Astrocyte (in vitro differentiated cells and primary cell): ENCODE measurements at regions not wholly inside any gene's neighbourhood (a gene's known extent, or its start where the extent isn't known, plus 50 kb on each side); places are given as distances from the start of the nearest gene placed in this dataset.

Experiments
- DNase-seq: peaks from one replicate; pipeline ENCODE4 v3.0.0-alpha.2; 2010; ENCODE audit warnings: low read depth
- FAIRE-seq: peaks from 2 replicates; lab custom pipeline; 2011; peaks lifted over from hg19 to GRCh38; lab: Jason Lieb, UNC
- H2AFZ ChIP-seq: 2 replicates; pipeline ENCODE4 v1.6.0; 2012; ENCODE audit warnings: low read depth, low read length, inconsistent platforms
- H3K27ac ChIP-seq: 2 replicates; pipeline ENCODE4 v1.5.1; 2011; ENCODE audit warnings: low read depth, low read length, inconsistent platforms
- H3K27me3 ChIP-seq: 2 replicates; pipeline ENCODE4 v1.6.0; 2011; ENCODE audit warnings: low read length, inconsistent platforms; ENCODE audit not compliant: insufficient read depth
- H3K36me3 ChIP-seq: 2 replicates; pipeline ENCODE4 v1.5.1; 2011; ENCODE audit warnings: low read length, inconsistent platforms; ENCODE audit not compliant: insufficient read depth
- H3K4me1 ChIP-seq: 2 replicates; pipeline ENCODE4 v1.5.1; 2011; ENCODE audit warnings: low read length, inconsistent platforms; ENCODE audit not compliant: insufficient read depth
- H3K4me2 ChIP-seq: 2 replicates; pipeline ENCODE4 v1.6.0; 2012; ENCODE audit warnings: low read length, inconsistent platforms
- H3K4me3 ChIP-seq: 2 replicates; pipeline ENCODE4 v1.5.1; 2011; ENCODE audit warnings: low read depth, mild to moderate bottlenecking, low read length, inconsistent platforms; ENCODE audit not compliant: insufficient read depth
- H3K79me2 ChIP-seq: 2 replicates; pipeline ENCODE4 v1.6.0; 2012; ENCODE audit warnings: mild to moderate bottlenecking, low read length, inconsistent platforms; ENCODE audit not compliant: insufficient read depth
- H3K9ac ChIP-seq: 2 replicates; pipeline ENCODE4 v1.6.0; 2012; ENCODE audit warnings: mild to moderate bottlenecking, low read length, inconsistent platforms
- H3K9me3 ChIP-seq: 2 replicates; pipeline ENCODE4 v1.5.1; 2012; ENCODE audit warnings: low read depth, mild to moderate bottlenecking, low read length, inconsistent platforms; ENCODE audit not compliant: insufficient read depth
- H4K20me1 ChIP-seq: 2 replicates; pipeline ENCODE4 v1.6.0; 2012; ENCODE audit warnings: low read length, inconsistent platforms; ENCODE audit not compliant: insufficient read depth
- H3K27ac Mint-ChIP-seq: one replicate; pipeline ENCODE4 v1.8.0; 2021; ENCODE audit warnings: mild to moderate bottlenecking, mixed read lengths; ENCODE audit not compliant: unreplicated experiment
- H3K27me3 Mint-ChIP-seq: one replicate; pipeline ENCODE4 v1.8.0; 2021; ENCODE audit warnings: low read depth, mixed read lengths; ENCODE audit not compliant: unreplicated experiment
- H3K36me3 Mint-ChIP-seq: one replicate; pipeline ENCODE4 v1.8.0; 2021; ENCODE audit warnings: low read depth, mixed read lengths; ENCODE audit not compliant: unreplicated experiment
- H3K4me1 Mint-ChIP-seq: one replicate; pipeline ENCODE4 v1.8.0; 2021; ENCODE audit warnings: low read depth, mixed read lengths; ENCODE audit not compliant: unreplicated experiment
- H3K4me3 Mint-ChIP-seq: one replicate; pipeline ENCODE4 v1.8.0; 2021; ENCODE audit warnings: mild to moderate bottlenecking, moderate library complexity, mixed read lengths; ENCODE audit not compliant: unreplicated experiment
- H3K9me3 Mint-ChIP-seq: one replicate; pipeline ENCODE4 v1.8.0; 2021; ENCODE audit warnings: mild to moderate bottlenecking, mixed read lengths; ENCODE audit not compliant: unreplicated experiment
- EZH2 ChIP-seq: IDR thresholded peaks from 2 replicates; pipeline ENCODE4 v1.6.1; 2012; ENCODE audit warnings: mild to moderate bottlenecking, low read length, inconsistent platforms; ENCODE audit not compliant: insufficient read depth
- TF ChIP-seq, protein P1 (sequence below): IDR thresholded peaks from 2 replicates; pipeline ENCODE4 v1.5.1; 2011; ENCODE audit warnings: low read depth, mild to moderate bottlenecking, inconsistent platforms, low read length, moderate library complexity; ENCODE audit not compliant: insufficient read depth

- no peaks in the 10 kb centered on the region for H3K4me1 ChIP-seq
- no peak overlapping the region for H3K4me3 ChIP-seq
- Mint-ChIP-seq H3K27me3 (peaks cover 40% of the 10 kb centered on the region), H3K4me1 (peaks cover 3% of the 10 kb centered on the region), H3K9me3 (peaks cover 3% of the 10 kb centered on the region), H3K4me3 (no peak overlapping the region), H3K27ac (no peak overlapping the region), H3K36me3 (no peaks in the 10 kb centered on the region)
- no peak overlapping the region for H3K9ac ChIP-seq
- H3K9me3 ChIP-seq: peaks cover 2% of the 10 kb centered on the region
- TF ChIP-seq EZH2: no peak
- TF ChIP-seq, protein P1, sequence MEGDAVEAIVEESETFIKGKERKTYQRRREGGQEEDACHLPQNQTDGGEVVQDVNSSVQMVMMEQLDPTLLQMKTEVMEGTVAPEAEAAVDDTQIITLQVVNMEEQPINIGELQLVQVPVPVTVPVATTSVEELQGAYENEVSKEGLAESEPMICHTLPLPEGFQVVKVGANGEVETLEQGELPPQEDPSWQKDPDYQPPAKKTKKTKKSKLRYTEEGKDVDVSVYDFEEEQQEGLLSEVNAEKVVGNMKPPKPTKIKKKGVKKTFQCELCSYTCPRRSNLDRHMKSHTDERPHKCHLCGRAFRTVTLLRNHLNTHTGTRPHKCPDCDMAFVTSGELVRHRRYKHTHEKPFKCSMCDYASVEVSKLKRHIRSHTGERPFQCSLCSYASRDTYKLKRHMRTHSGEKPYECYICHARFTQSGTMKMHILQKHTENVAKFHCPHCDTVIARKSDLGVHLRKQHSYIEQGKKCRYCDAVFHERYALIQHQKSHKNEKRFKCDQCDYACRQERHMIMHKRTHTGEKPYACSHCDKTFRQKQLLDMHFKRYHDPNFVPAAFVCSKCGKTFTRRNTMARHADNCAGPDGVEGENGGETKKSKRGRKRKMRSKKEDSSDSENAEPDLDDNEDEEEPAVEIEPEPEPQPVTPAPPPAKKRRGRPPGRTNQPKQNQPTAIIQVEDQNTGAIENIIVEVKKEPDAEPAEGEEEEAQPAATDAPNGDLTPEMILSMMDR: no peak
- H4K20me1 ChIP-seq: no peaks in the 10 kb centered on the region
- H3K79me2 ChIP-seq: no peaks in the 10 kb centered on the region
- DNase-seq (no peak), FAIRE-seq (no peak)
- H2AFZ ChIP-seq: no peak overlapping the region
- H3K27ac ChIP-seq: no peak overlapping the region
- peaks cover 18% of the 10 kb centered on the region for H3K27me3 ChIP-seq
- no peaks in the 10 kb centered on the region for H3K36me3 ChIP-seq
- H3K4me2 ChIP-seq: no peak overlapping the region
Observed at GRCh38 chr9:96160866-96161265, 141.1 kb downstream of the HSD17B3 start.

DNA sequence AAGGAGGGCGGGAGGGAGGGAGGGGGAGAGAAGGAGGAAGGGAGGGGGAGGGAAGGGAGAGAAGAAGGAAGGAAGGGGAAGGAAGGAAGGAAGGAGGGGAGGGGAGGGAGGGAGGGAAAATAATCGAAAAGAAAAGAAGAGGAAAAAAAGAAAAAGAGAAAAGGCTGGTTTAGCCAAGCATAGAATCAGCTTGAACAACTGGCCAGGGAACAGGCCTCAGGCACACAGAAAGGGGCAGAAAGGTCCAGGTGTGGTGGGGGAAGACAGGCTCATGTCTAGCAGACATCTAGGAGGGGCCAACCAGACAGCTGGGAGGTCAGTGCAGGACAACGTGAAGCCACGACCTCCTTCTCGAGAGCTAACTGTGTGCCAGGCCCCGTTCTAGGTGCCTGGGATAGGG is 141.8 kb downstream of the HSD17B3 start:
- FAIRE-seq (no peak), DNase-seq (no peak)
- Mint-ChIP-seq H3K36me3 (no peaks in the 10 kb centered on the region), H3K9me3 (peaks cover 3% of the 10 kb centered on the region), H3K4me3 (no peak overlapping the region), H3K27me3 (peaks cover 43% of the 10 kb centered on the region), H3K27ac (no peak overlapping the region), H3K4me1 (peaks cover 3% of the 10 kb centered on the region)
- Histone ChIP-seq H4K20me1 (no peaks in the 10 kb centered on the region), H3K36me3 (no peaks in the 10 kb centered on the region), H3K27ac (no peak overlapping the region), H3K9me3 (peaks cover 2% of the 10 kb centered on the region), H3K9ac (no peak overlapping the region), H3K4me2 (no peak overlapping the region), H3K27me3 (peaks cover 18% of the 10 kb centered on the region), H2AFZ (no peak overlapping the region), H3K4me3 (no peak overlapping the region), H3K79me2 (no peaks in the 10 kb centered on the region), H3K4me1 (no peaks in the 10 kb centered on the region)
- TF ChIP-seq EZH2: no peak
- TF ChIP-seq, protein P1: no peak

DNA sequence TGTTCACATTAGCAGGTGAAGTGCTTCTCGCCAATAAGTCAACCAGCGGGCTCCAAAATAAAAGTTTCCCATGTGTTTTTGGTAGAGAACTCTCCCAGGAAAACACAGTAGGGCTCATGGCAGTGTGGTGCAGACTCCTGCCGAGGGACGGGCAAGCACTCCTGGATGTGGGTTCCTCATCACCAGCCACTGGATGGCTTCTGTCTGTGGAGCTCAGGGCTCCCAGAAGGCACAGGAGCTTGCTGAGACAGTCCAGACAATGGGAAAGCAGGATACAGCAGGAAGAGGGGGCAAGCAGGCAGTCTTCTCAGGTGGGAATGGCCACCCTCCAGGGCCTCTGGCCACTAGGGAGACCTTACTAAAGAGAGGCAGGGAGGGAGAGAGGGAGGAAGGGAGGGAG is 142.4 kb downstream of the HSD17B3 start:
- no peak overlapping the region for H3K4me2 ChIP-seq
- H3K36me3 ChIP-seq: no peaks in the 10 kb centered on the region
- H3K36me3 Mint-ChIP-seq: no peaks in the 10 kb centered on the region
- H3K4me1 ChIP-seq: no peaks in the 10 kb centered on the region
- H3K4me1 Mint-ChIP-seq: peaks cover 3% of the 10 kb centered on the region
- H3K4me3 Mint-ChIP-seq: no peak overlapping the region
- FAIRE-seq (no peak), DNase-seq (no peak)
- TF ChIP-seq, protein P1: no peak
- no peak for TF ChIP-seq EZH2
- peaks cover 15% of the 10 kb centered on the region for H3K27me3 ChIP-seq
- H3K27me3 Mint-ChIP-seq: peaks cover 40% of the 10 kb centered on the region
- no peak overlapping the region for H3K27ac Mint-ChIP-seq
- H3K27ac ChIP-seq: no peak overlapping the region
- H2AFZ ChIP-seq: no peak overlapping the region
- peaks cover 2% of the 10 kb centered on the region for H3K9me3 ChIP-seq
- no peak overlapping the region for H3K4me3 ChIP-seq
- no peaks in the 10 kb centered on the region for H3K79me2 ChIP-seq
- peaks cover 3% of the 10 kb centered on the region for H3K9me3 Mint-ChIP-seq
- no peaks in the 10 kb centered on the region for H4K20me1 ChIP-seq
- no peak overlapping the region for H3K9ac ChIP-seq
